Glutamatergic neuron (in vitro differentiated cells): ENCODE measurements at regions not wholly inside any gene's neighbourhood (a gene's known extent, or its start where the extent isn't known, plus 50 kb on each side); places are given as distances from the start of the nearest gene placed in this dataset.
"Not testable (repeated sequence)": the region's sequence is repeated elsewhere in the genome, so short reads cannot be mapped to it uniquely, and the experiment has no call there.

ENCODE experiments used
- DNase-seq: peaks from one replicate; pipeline ENCODE4 v3.0.0; 2022
- H3K27ac Mint-ChIP-seq: one replicate; pipeline ENCODE4 v1.8.0; 2020; ENCODE audit warnings: mild to moderate bottlenecking, mixed read lengths, inconsistent platforms; ENCODE audit not compliant: unreplicated experiment
- H3K27me3 Mint-ChIP-seq: one replicate; pipeline ENCODE4 v1.8.0; 2020; ENCODE audit warnings: mild to moderate bottlenecking, moderate library complexity, mixed read lengths, inconsistent platforms; ENCODE audit not compliant: unreplicated experiment
- H3K36me3 Mint-ChIP-seq: one replicate; pipeline ENCODE4 v1.8.0; 2020; ENCODE audit warnings: mild to moderate bottlenecking, mixed read lengths, inconsistent platforms; ENCODE audit not compliant: unreplicated experiment
- H3K4me1 Mint-ChIP-seq: one replicate; pipeline ENCODE4 v1.8.0; 2020; ENCODE audit warnings: mild to moderate bottlenecking, low read depth, mixed read lengths, inconsistent platforms; ENCODE audit not compliant: unreplicated experiment
- H3K4me3 Mint-ChIP-seq: one replicate; pipeline ENCODE4 v1.8.0; 2020; ENCODE audit warnings: mild to moderate bottlenecking, mixed read lengths, inconsistent platforms; ENCODE audit not compliant: unreplicated experiment
- H3K9me3 Mint-ChIP-seq: one replicate; pipeline ENCODE4 v1.8.0; 2020; ENCODE audit warnings: mild to moderate bottlenecking, moderate library complexity, mixed read lengths, inconsistent platforms; ENCODE audit not compliant: unreplicated experiment
- TF ChIP-seq, protein P1 (sequence below): fragments of 200-600 bp; sonication (generic); IDR thresholded peaks from one replicate; pipeline ENCODE4 v1.5.0; 2021; ENCODE audit not compliant: partially characterized antibody, unreplicated experiment

DNA sequence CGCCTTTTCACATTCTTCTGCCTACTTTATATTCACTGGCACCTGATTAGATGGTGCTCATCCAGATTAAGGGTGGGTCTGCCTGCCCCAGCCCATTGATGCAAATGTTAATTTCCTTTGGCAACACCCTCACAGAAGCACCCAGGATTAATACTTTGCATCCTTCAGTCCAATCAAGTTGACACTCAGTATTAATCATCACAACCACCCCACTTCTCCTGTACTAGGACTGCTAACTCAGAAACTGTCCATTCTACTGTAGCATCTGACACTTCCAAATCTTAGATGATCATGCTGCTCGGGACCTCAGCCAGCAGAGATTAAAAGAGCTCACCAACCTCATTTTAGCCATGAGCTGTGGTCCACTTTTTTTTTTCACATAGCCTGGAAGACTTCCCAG is 268.5 kb downstream of the SATB2 start:
- Mint-ChIP-seq H3K9me3 (no peaks in the 10 kb centered on the region), H3K4me3 (no peak overlapping the region), H3K27ac (no peak overlapping the region), H3K4me1 (no peaks in the 10 kb centered on the region), H3K36me3 (no peaks in the 10 kb centered on the region), H3K27me3 (peaks cover 2% of the 10 kb centered on the region)
- TF ChIP-seq, protein P1, sequence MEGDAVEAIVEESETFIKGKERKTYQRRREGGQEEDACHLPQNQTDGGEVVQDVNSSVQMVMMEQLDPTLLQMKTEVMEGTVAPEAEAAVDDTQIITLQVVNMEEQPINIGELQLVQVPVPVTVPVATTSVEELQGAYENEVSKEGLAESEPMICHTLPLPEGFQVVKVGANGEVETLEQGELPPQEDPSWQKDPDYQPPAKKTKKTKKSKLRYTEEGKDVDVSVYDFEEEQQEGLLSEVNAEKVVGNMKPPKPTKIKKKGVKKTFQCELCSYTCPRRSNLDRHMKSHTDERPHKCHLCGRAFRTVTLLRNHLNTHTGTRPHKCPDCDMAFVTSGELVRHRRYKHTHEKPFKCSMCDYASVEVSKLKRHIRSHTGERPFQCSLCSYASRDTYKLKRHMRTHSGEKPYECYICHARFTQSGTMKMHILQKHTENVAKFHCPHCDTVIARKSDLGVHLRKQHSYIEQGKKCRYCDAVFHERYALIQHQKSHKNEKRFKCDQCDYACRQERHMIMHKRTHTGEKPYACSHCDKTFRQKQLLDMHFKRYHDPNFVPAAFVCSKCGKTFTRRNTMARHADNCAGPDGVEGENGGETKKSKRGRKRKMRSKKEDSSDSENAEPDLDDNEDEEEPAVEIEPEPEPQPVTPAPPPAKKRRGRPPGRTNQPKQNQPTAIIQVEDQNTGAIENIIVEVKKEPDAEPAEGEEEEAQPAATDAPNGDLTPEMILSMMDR, result no peak
- no peak for DNase-seq

DNA sequence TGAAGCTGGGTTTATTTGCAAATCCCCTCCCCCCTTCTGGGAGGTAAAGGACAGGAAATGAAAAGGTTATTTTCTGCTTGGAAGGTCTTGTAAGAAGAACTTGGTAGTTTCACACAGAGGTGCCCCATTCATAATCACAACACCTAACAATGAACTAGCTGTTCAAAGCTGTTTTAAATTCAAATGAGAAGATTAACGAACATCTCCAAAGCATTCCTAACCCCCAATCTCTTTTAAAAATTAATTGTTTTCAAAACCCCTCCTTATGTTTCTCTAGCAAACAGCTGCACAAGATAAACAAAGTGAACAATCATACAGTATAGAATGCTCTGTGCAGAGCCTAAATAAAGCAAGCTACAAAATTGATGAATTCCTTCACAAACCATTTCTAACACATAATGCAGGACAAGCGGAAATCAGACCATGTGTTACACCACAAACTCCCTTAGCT is 271.4 kb downstream of the SATB2 start:
- DNase-seq, result no peak
- no peak overlapping the region for H3K27ac Mint-ChIP-seq
- TF ChIP-seq, protein P1, result no peak
- H3K4me3 Mint-ChIP-seq, result no peak overlapping the region
- H3K9me3 Mint-ChIP-seq, result no peaks in the 10 kb centered on the region
- peaks cover 2% of the 10 kb centered on the region for H3K27me3 Mint-ChIP-seq
- no peaks in the 10 kb centered on the region for H3K36me3 Mint-ChIP-seq
- H3K4me1 Mint-ChIP-seq, result no peaks in the 10 kb centered on the region

DNA sequence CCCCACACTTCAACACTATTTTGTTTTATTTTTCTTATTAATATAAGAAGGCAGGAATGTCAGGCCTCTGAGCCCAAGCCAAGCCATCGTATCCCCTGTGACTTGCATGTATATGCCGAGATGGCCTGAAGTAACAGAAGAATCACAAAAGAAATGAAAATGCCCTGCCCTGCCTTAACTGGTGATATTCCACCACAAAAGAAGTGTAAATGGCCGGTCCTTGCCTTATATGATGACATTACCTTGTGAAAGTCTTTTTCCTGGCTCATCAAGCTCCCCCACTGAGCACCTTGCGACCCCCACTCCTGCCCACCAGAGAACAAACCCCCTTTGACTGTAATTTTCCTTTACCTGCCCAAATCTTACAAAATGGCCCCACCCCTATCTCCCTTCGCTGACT is 272.6 kb downstream of the SATB2 start:
- DNase-seq, H3K27me3 Mint-ChIP-seq, H3K27ac Mint-ChIP-seq, H3K4me3 Mint-ChIP-seq, H3K9me3 Mint-ChIP-seq, H3K4me1 Mint-ChIP-seq, H3K36me3 Mint-ChIP-seq: not testable (repeated sequence)

DNA sequence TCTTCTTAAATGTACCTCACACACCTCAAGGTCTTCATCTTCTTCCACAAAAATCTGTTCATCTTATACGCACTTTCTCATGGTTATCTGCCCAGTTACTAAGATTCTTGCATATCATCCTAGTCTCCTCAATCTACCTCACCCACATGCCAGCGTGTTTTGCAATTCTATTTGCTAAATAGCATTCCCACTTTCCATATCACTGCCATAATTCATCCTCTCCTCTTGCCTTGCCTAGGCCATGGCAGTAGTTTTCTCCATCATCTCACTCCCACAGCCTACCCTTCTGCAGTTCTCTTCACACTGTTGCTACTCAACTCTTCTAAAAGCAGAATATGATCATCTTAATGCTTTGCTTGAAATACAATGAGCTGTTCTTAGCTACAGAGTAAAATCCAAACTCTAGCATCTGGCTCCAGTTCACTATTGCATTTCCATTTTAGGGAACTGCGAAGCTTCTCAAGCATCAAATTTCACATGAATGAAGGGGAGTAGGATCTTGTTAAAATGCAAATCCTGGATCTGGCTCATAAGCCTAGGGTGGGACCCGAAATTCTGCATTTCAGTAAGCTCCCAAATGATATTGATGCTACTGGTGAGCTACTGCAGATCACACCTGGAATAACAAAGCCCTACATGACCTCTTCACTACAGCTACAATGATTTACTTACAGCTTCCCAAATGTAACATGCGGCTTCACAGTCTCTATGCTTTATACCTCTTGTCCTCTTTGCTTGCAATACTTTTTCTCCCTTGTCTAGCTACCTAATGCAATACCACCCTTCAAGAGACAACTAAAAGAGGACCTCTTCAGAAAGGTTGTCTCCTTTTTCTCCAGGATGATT is 293.9 kb downstream of the SATB2 start:
- TF ChIP-seq, protein P1, result no peak
- Mint-ChIP-seq H3K9me3 (no peaks in the 10 kb centered on the region), H3K27me3 (peaks cover 4% of the 10 kb centered on the region), H3K4me3 (no peak overlapping the region), H3K4me1 (peaks cover 8% of the 10 kb centered on the region), H3K27ac (no peak overlapping the region), H3K36me3 (no peaks in the 10 kb centered on the region)
- DNase-seq, result no peak

DNA sequence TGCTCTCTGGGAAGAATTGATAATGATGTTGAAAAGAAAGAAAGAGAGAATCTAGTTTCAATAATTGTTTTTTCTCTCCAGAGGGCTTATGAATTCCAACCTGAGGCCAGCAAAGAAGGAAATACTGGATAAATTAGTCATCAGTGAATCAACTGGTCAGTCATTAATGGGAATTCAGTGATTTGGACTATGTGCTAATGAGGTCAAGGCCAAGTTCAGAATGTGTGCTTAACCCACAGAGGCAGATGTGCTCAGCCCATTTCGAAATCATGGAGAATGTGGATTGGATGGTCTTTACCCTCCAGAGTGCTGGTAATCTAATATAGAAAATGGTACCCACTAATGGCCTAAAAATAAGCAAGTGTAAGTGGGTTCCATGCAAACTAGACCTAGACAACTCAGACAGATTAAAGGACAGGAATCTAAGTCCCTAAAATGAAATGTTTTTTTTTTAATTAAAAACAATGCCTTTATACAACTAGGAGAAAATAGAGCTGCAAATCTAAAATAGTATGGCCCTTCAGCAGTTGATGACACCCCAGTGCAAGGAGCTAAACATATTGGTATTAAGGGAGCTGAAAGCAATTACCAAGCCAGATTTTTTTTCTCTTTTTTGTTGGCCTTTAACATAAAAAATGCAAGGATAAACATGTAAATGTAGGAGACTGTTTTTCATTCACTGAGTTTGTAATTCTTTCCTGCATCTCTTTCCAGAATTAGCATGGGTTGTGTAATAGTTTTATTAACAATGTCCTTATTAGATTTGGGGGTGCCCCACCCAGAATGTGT is 296.9 kb downstream of the SATB2 start:
- no peak for DNase-seq
- H3K36me3 Mint-ChIP-seq, result peaks cover 6% of the 10 kb centered on the region
- TF ChIP-seq, protein P1, result no peak
- peak overlapping the region; percentile 18 for H3K27ac Mint-ChIP-seq
- peaks cover 8% of the 10 kb centered on the region for H3K4me1 Mint-ChIP-seq
- H3K4me3 Mint-ChIP-seq, result no peak overlapping the region
- no peaks in the 10 kb centered on the region for H3K9me3 Mint-ChIP-seq
- peaks cover 5% of the 10 kb centered on the region for H3K27me3 Mint-ChIP-seq
